HG03521 (cell line): ENCODE measurements at regions not wholly inside any gene's neighbourhood (a gene's known extent, or its start where the extent isn't known, plus 50 kb on each side); places are given as distances from the start of the nearest gene placed in this dataset.

Experiments used
- ATAC-seq: cut with Tn5 transposase; IDR thresholded peaks from one replicate; pipeline ENCODE4 v1.9.1; 2021; ENCODE audit warnings: mild to moderate bottlenecking, moderate library complexity; ENCODE audit not compliant: unreplicated experiment

GRCh38 chr9:107874137-107874536, 384.6 kb upstream of the KLF4 start:
- peak; percentile 12 for ATAC-seq

DNA sequence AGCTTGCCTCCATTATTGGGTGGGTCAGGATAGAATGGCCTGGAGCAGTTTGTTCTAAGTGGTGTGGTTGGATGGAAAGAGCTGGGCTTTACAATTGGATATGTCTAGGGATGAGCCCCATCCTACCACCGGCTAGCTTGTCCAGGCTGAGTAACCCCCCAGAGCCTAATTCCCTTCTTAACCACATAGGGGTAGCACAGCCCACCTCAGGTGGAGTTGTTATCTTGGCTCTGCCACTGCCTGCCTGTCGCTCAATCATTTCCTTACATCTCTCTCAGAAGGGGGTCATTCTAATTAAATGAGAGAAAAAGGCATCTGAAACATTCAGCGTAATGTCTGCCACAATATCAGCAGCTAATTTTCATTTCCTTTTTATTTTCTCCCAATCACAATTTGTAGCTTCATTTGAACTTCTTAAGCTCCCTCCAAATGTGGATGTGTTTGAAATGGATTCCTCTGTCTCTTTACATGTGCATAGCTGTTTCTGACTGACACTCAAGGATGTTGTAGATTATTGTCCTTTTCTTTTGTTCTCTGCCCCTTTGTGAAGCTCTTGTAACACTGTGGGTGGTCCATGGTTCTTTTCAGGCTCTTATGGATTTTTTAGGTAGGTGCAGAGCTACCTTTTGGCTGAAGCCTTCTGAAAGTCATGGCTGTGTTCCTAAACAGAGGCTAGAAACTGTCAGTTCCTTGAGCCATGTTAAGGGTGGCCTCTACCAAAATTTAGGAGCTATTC, 383.1 kb upstream of the KLF4 start:
- ATAC-seq, result no peak

GRCh38 chr9:107870927-107871680, 381.5 kb upstream of the KLF4 start:
- ATAC-seq, result no peak

DNA sequence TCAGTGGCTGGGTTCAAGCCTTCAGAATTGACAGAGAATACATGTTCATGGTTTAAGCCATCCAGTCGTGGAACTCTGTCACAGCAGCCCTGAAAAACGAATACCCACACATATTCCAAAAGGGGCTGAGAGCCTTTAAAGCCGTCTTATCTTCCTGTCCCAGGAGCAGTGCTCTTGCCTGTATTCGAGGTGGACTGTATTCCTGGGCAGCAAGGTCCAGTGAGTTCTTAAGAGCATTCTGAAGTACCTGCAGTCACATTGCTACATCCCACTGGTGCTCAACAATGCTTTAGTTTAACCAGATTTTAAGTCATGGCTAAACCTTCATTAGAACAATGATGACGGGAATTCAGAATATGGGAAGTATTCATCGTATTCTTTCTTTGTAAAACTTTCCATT, 380.7 kb upstream of the KLF4 start:
- ATAC-seq, result no peak

DNA sequence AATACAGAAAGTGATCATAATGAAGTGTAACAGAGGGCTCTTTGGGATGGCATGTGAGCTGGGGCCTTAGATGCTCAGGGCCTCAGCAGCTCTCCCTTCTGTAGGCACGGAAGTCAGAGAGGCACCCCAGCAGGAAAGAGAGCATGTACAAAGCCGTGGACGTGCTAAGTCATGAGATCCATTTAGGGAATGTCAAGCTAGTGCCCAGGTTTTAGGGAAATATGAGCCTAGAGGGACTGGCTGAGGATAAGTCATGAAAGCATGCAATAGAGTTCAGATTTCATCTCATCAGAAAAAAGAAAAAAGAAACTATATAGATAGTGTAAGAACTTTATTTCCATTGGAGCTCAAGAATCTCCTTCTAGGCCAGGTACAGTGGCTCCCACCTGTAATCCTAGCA, 379.5 kb upstream of the KLF4 start:
- no peak for ATAC-seq

DNA sequence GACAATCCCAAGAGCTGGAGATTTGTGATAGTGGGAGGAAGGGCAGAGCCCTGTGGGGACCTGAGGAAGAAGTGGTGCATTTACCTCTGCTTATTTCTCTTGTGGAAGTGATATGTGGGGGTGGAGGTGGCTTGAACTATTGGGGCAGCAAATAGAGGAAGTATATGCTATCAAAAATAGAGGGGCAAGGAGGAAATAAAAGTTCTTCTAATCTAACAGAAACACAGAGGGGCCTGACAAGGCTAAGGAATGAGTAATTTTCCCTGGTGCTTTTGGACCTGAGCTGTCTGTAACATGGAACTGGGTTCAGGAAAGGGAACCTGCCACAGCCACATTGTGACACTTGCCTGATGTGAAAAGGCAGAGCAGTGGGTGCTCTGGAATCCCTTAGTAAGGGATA, 378.6 kb upstream of the KLF4 start:
- ATAC-seq, result no peak

GRCh38 chr9:107867738-107868137, 378.2 kb upstream of the KLF4 start:
- ATAC-seq, result no peak

GRCh38 chr9:107866711-107867311, 377.2 kb upstream of the KLF4 start:
- no peak for ATAC-seq

DNA sequence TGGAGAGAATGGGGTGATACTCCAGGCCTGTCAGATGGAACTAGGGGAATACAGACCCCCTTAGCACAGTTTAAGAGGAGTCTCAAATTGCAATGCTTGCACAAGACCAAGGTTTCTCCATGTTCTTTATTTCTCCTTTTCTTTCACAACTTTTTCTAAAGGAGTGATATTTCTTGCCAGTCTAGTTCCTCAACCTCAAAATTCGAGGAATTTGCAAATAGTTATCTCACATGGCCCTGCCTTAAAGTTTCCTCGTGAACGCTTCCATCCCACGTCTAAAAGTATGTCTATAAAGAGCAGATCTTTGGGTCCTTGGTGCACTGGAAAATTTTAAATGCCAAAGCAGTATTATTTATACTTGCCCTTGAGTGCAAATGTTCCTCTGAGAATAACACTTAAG, 373.8 kb upstream of the KLF4 start:
- ATAC-seq, result no peak

DNA sequence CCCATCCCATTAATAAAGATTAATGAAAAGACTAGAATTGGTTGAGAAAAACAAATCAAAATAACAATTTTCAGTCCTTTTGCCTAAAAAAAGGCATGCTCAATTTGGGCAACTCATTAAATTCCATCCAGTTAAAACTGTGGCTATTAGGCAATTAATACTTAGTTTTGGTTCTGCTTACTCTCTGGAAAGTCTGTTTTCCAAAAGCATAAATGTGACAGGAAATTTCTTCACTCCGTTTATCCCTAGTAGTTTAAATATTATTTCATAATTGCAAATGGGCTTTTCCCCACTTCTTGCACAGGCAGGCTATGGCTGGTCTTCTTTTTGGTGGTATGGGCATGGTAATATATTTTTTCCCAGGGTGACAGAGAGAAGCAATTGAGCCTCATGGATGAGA, 373.3 kb upstream of the KLF4 start:
- no peak for ATAC-seq

- ATAC-seq, result no peak
Measured at GRCh38 chr9:107862323-107862722, 372.8 kb upstream of the KLF4 start.

GRCh38 chr9:107861075-107861474, 371.5 kb upstream of the KLF4 start:
- no peak for ATAC-seq

GRCh38 chr9:107858260-107858659, 368.7 kb upstream of the KLF4 start:
- ATAC-seq, result no peak

DNA sequence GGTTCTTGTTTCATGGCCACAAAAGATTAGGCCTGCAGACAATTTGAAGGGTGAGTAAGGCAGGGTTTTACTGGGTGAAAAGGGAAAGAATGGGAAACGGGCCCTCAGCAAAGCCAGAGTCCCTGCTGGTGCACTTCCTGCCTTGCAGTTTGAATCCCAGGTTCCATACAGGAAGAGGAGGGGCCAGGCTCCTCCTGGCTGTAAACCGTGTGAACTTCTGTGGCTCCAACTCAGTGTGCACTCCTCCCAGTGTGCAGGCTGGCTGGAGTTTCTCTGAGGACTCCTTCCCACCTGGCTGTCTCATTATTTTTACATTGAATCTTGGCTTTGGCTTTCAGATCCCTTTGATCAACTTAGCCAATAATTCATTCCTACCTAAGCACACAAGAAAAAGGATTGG, 367.1 kb upstream of the KLF4 start:
- no peak for ATAC-seq

- ATAC-seq, result no peak
Measured at GRCh38 chr9:107855164-107855563, 365.6 kb upstream of the KLF4 start.

DNA sequence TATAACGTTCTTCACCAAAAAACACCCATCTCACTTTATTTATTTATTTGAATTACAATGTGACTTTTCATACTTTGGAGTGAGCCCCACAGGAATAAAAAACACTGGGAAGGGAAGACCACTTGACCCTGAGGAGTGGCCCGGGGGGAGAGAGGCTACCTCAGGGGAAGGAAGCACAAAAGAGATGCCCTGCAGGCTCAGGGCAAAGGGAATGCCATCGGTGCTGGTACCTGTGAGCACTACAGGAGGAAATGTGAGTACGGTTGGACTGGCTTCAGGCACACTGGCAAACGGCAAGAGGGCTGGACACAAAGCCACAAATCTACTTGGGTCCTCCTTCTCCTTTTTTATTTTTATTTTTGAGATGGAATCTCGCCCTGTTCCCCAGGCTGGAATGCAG, 363.9 kb upstream of the KLF4 start:
- ATAC-seq, result no peak

- ATAC-seq, result no peak
Measured at GRCh38 chr9:107852891-107853290, 363.3 kb upstream of the KLF4 start.

DNA sequence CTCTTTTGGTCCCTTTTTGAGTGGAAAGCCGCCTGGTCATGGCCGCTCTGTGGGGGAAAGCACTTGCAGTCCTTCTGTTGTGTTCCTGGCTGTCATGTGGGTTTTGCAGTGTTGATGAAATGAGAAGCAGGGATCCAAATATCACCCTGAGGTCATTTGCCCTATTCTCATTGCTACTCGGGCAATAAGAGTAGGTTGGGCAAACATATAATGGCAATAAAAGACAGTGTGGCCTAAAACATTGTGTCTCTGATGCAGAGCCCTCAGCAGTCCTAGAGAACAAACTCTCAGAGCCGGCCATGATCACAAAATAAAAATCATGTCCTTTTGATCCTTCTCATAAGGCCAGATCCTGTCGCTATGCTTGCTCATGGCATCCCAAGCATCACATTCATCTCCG, 361.1 kb upstream of the KLF4 start:
- ATAC-seq, result no peak

DNA sequence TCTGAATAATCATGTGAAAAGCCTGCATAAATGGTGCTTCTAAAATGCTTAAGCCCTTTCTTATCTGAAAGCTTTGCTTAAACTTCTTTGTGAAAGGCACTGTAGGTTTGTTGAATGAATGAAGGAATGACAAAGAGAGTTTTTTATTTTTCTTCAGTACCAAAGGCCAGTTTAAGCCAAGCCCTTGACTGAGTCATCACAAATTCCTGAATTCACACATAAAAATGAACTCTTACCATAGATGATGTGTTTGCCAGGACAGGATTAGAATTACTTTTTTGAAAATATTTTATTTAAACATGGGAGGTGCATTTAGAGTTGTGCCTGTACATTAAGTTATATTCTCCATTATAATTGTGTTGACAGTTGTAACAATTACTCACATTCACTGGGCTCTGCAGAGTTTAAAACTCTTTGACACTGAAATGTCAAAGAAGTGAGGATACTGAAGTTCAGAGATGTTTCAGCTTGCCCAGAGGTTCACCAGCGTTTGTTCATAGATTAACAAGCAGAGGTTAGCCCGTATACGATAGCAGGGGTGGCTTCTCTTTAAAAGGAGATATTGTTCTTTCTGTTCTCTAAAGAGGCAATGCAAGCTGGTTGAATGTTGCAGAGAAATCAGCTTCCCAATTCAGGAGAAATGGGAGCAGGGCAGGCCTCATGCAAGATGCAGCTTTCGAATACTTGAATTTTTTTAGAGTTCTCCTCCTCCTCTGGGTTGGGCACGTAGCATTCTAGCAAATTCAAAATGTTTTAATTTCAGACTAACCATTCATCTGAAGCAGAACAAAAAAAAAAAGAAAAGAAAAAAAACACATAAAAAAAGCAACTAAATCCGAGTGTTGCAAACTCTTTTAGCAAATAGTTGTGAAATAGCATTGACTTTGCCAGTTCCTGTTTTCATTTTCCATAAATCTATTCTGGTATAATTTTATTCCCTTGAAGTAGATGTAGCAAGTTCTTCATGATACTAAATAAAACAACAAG, 358.7 kb upstream of the KLF4 start:
- no peak for ATAC-seq

DNA sequence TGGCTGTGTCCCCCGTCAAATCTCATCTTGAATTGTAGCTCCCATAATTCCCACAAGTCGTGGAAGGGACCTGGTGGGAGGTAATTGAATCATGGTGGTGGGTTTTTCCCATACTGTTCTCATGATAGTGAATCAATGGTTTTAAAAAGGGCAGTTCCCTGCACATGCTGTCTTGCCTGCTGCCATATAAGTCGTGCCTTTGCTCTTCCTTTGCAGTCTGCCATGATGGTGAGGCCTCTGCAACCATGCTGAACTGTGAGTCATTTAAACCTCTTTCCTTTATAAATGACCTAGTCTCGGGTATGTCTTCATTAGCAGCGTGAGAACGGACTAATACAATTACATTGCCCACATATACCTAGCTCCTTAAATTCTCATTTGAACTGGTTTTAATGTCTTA, 353.0 kb upstream of the KLF4 start:
- ATAC-seq, result no peak

DNA sequence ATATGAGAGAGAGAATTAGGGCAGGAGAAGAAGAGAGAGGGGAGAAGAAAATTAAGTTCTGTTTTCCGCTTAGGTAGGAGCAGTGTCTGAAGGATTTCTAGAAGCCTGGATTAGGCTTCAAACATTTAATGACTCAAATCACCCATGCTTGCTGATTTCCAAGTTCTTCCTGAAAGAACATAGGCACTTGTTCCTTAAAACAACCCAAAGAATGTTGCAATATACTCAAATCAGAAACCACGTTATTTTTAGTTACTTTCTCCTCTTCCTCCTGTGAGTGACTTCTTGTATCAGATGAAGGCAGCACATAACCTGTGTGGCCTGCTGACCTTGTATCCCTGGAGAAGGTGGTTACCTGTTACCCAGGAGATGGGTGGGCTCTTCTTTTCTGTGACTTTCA, 351.5 kb upstream of the KLF4 start:
- no peak for ATAC-seq
